ENCODE measurements at regions not wholly inside any gene's neighbourhood (a gene's known extent, or its start where the extent isn't known, plus 50 kb on each side); places are given as distances from the start of the nearest gene placed in this dataset.

GRCh38 chr6:91669154-91669870 lies 1082.4 kb upstream of the MAP3K7 start:
- DNase-seq = peak; percentile 90

GRCh38 chr6:91667596-91667995 lies 1080.7 kb upstream of the MAP3K7 start:
- DNase-seq = peak; percentile 72

GRCh38 chr6:91664327-91664959 lies 1077.6 kb upstream of the MAP3K7 start:
- no peak for DNase-seq

DNA sequence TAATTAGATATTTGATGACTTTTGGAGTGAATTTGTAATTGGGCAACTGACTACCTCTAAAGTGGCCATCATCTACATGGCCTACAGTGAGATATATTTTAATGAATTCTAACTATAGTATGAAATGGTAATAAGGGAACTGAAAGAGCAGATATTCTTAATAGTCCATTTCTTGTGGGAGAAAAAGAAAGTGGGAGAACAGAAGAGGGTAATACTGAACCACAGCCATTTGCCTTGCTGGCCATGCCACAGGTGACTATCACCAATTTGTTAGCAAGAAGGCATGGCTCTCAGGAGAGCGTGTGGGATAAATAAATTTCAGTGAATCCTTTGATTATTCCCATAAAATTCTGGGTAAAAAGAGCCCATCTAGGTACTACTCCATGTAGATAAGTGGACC lies 1074.0 kb upstream of the MAP3K7 start:
- no peak for DNase-seq

DNA sequence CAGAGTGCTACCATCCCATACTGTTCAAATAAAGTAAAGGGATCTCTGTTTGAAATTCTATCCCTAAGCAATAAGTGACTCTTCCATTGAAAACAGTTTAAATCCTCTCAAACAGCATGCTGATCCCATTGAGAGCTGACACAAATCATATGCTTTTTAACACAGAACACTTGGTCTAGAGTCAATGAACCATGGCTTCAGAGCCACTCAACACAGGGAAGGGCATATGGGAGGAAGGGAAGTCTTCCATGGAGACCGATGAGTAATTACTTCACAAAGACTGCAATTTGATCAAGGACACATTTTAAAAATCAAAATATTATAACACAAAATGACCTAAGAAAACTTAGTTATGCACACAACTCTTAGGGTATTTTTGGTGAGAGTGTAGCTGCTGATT lies 1073.0 kb upstream of the MAP3K7 start:
- peak; percentile 55 for DNase-seq

DNA sequence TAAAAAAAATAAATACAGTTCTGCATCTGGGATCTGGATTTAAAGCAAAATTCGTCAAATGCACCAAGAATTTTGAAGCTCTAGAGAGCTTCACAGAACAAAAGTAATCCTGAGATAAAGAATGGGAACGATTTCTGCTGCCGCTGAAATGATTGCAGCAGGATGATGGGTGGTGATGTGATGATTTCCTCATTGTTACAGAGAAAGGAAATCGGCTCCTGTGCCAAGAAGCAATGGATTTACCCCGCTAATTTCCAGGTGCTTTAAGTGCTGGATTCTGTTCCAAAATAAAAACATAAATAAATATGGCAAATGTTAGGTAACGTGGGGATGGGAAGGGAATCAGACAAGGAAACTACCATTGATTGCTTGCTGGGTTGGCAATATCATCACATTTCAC lies 1067.9 kb upstream of the MAP3K7 start:
- peak; percentile 27 for DNase-seq

GRCh38 chr6:91654357-91654756 lies 1067.5 kb upstream of the MAP3K7 start:
- DNase-seq = peak; percentile 67

DNA sequence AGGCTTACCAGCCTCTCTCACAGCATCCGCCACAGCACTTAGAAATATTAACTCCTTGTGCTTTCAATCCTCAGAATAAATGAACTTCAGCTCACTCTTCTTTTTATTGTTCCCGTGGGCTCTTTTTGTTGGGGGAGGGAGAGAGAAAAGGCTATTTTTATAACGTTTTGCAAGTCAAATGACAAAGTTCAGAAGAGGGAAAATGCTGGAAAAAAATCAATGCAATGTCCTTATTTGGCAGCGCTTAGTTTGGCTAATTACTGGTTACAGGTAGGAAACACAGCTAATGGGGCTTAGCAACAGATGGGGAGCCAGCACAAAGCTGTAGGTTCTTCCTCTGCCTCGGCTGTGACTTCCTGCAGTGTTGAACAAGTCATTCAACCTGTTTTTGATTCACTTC lies 1067.0 kb upstream of the MAP3K7 start:
- peak; percentile 91 for DNase-seq

DNA sequence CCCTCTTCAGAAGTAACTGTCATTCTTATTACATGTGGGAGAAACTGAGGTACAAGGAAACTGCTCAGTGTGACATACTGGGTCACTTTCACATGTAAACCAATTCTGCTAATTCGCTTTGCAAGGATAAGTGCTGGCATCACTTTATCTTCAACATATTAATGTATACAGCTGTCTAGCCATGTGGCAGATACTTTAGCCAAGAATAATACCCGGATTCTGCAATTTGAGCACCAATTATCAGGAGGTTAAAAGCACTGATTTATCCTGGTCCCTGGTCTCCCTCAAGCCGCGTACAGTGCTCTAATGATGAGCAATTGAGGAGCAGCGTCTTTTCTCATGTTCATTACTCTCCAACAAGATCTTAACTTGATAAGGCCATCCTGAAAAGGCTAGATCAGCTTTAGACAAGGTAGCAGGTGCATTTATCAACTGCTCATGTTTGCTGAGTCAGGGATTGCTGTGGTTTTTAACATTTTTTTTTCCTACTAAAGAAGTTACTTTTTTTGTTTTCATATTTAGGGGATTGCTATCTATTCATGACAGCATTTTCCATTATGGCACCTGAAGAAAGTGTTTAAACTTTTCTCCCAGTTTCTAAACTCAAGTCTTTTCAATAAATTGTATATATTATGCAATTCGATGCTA lies 1066.3 kb upstream of the MAP3K7 start:
- peak; percentile 27 for DNase-seq

DNA sequence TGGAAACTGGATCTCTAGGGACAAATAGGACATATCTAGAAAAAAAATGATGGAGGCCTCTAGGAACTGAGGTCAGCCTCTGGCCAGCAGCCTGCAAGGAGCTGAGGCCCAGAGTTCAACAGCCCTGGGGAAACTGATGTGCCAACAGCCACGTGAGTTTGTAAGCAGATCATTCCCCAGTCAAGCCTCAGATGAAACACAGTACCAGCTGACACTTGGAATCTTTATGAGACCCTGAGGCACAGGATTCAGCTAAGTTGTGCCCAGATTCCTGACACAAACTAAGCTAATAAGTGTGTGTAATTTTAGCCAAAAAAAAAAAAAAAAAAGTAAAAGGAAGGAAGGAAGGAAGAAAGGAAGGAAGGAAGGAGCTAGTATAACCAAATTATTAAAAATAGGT lies 1059.8 kb upstream of the MAP3K7 start:
- no peak for DNase-seq

DNA sequence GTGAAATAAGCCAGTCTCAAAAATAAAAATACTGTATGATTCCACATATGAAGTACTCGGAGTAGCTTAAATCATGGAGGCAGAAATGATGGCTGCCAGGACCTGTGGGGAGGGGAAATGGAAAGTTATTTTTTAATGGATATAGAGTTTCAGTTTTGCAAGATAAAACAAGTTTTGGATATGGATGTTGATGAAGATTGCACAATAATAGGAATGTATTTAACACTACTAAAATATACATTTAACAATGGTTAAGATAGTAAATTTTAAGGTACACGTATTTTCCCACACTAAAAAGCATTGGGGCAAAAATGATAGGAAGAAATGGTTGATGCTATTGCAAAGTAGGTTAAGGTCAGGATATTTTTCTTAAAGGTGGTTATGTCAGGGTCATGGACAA lies 1058.9 kb upstream of the MAP3K7 start:
- DNase-seq = no peak

GRCh38 chr6:91637217-91637616 lies 1050.3 kb upstream of the MAP3K7 start:
- DNase-seq = no peak

DNA sequence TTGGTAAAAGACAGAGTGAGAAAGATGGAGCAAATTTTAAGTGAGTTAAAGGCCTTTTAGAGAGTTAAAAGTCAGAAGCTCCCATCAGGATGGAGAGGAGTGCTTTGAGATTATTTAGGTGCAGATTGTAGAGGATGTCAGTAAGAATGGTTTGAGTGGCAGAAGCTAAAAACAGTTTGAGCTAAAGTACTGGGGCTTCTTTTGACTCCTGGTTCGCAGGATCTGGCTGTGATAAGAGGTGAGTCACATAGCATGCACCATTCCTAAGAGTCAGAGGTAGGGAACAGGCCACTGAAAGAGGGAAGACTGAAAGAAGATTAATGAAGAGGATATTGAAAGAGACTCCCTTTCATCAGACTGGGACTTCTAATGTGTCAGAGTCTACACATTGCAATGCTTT lies 1047.9 kb upstream of the MAP3K7 start:
- DNase-seq = no peak

- peak; percentile 42 for DNase-seq
Measured at GRCh38 chr6:91633374-91634111, 1046.7 kb upstream of the MAP3K7 start.

DNA sequence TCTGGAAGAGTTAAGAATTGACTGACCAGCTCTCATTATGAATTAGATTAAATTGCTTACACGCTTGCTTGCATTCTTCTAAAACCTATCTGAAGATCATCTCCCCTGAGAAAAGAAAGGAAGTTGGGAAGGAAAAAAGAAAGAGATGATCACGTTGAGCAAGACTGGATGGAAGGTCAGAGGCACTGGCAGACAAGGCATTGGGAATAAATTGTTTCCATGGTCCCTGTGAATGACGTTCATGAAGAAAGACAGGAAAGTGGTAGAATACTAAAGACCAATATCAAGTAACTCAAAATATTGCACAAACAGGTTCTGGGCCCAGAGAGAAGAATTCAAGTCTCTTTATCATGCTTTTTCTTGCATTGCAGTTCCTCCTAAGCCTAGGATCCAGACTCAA lies 1045.4 kb upstream of the MAP3K7 start:
- no peak for DNase-seq

- no peak for DNase-seq
Measured at GRCh38 chr6:91631227-91631626, 1044.4 kb upstream of the MAP3K7 start.

GRCh38 chr6:91626911-91627310 lies 1040.0 kb upstream of the MAP3K7 start:
- no peak for DNase-seq

DNA sequence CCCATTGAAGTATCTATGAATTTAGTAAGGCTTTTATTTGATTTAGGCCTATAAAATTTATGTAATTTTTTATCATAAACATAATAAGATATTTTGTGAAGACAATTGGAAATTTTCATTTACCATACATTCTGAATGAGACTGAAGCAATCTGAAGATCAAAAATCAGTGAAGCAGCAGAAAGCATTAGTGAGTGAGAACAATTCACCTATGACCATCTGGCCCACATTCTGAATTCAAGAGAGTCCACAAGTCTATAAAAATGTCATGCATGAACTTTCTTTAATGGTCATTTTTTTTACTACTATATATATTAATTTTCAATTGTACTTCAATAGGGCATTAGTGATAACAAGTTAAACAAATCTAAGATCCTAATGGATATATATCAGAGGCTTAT lies 1026.6 kb upstream of the MAP3K7 start:
- DNase-seq = no peak

- DNase-seq = no peak
Measured at GRCh38 chr6:91611190-91611589, 1024.3 kb upstream of the MAP3K7 start.

DNA sequence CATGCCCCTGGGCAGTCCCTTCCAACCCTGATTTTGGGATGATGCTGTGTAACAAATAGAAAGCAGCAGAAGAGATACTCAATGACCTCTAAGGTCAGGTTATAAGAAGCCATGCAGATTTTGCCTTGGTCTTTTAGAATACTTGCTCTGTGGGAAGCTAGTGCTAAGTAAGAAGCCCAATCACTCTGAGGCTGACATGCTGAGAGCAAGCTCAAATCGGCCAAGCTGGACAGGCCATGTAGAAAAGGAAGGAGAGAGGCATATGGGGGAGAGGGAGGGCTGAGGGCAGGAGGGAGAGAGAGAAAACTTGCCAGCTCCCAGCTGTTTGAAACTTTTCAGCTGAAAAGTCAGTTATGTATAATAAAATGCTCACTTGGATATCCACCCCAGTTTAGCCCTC lies 1021.6 kb upstream of the MAP3K7 start:
- DNase-seq = no peak

DNA sequence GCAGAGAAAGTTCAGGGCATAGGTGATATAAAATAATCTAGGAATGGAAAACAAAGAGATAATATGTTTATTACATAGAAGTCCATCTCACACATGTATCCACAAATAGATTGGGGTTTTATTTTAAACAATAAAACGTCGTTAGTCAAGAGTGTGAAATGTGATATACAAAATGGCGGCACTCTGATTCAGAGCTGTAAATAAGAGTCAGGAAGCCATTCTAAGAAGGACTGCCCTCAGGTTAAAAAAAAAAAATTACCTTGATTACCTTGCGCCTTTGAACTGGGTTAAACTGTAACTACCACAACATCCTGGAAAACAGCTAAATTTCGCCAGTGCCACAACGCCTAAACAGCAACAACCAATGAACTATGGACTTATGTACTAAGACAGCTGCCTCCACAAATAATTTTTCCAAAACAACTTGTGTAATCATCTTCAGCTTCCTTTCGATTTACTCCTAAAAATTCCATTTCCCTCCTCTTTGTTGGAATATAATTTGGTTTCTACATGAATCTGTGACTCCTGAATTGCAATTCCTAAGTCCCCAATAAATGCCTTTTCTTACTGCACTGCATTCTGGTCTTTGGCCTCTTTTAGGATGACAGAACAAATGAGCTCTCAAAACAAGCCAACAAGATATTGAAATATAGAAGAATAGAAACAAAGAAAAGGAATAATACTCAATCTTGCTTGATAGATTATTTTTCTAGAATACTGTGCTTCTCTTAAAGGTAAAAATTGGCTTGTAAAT lies 1019.5 kb upstream of the MAP3K7 start:
- DNase-seq = no peak

DNA sequence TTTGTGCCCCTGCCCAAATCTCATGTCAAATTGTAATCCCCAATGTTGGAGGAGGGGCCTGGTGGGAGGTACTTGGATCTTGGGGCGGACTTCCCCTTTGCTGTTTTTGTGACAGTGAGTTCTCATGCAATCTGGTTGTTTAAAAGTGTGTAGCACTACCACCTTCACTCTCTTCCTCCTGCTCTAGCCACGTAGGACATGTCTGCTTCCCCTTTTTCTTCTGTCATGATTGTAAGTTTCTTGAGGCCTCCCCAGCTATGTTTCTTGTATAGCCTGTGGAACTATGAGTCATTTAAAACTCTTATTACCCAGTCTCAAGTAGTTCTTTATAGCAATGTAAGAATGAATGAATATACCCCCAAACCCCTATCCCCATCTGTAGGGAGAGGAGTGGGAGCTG lies 1013.7 kb upstream of the MAP3K7 start:
- DNase-seq = no peak

DNA sequence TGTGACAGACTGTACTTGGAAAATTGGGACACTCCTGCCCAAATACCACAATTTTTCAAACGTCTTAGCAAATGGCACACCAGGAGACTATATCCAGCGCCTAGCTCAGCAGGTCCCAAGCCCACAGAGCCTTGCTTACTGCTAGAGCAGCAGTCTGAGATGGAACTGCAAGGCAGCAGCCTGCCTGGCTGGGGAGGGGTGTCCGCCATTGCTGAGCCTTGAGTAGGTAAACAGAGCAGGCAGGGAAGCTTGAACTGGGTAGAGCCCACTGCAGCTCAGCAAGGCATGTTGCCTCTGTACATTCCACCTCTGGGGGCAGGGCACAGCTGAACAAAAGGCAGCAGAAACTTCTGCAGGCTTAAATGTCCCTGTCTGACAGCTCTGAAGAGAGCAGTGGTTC lies 1003.3 kb upstream of the MAP3K7 start:
- no peak for DNase-seq

Data from NCI-H146 (cell line).